HG02588 (cell line): ENCODE measurements at regions not wholly inside any gene's neighbourhood (a gene's known extent, or its start where the extent isn't known, plus 50 kb on each side); places are given as distances from the start of the nearest gene placed in this dataset.

ENCODE experiments used
- ATAC-seq: cut with Tn5 transposase; IDR thresholded peaks from one replicate; pipeline ENCODE4 v1.9.1; 2021; ENCODE audit warnings: mild to moderate bottlenecking, moderate library complexity; ENCODE audit not compliant: unreplicated experiment

- ATAC-seq, result no peak
Observed at GRCh38 chr10:131727560-131727959, 173.2 kb upstream of the PPP2R2D start.

DNA sequence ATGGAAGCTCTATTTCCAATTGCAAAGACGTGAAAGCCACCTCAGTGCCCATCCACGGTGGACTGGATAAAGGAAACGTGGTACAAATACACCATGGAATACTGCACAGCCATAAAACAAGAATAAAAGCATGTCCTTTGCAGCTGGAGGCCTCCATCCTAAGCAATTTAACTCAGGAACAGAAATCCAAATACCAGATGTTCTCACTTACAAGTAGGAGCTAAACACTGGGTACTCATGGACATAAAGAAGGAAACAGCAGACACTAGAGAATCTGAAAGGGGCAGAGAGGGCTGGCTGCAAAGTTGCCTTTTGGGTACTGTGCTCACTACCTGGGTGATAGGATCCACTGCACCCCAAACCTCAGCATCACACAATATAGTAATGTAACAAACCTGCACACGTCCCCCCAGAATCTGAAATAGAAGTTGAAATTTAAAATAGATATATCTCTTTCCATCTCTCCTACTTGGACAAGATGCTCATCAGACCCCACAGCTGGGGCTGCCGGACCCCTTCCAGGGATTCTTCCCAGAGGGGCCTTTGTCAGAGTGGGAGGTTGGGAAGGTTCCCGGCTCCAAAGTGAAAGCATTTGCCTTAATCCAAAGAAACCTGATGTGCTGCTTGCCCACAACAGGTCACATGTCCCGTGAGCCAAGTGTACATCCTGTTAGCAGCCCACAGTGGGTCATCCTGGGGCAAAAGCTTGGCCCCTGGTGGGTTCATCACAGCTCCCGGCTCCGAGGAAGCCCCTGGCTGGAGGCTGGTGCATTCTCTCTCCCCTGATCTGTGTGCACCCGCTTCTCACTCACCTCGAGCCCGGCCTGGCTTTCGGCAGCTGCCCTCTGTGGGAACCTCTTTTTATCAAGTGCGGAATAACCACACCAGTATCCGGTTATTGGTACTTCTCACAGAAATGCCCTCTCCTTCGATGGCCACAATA is 172.3 kb upstream of the PPP2R2D start:
- ATAC-seq, result no peak

GRCh38 chr10:131729361-131729760 is 171.4 kb upstream of the PPP2R2D start:
- no peak for ATAC-seq

GRCh38 chr10:131729938-131730660 is 170.7 kb upstream of the PPP2R2D start:
- ATAC-seq, result no peak

GRCh38 chr10:131730771-131731497 is 169.9 kb upstream of the PPP2R2D start:
- no peak for ATAC-seq

GRCh38 chr10:131731780-131732630 is 168.8 kb upstream of the PPP2R2D start:
- no peak for ATAC-seq

DNA sequence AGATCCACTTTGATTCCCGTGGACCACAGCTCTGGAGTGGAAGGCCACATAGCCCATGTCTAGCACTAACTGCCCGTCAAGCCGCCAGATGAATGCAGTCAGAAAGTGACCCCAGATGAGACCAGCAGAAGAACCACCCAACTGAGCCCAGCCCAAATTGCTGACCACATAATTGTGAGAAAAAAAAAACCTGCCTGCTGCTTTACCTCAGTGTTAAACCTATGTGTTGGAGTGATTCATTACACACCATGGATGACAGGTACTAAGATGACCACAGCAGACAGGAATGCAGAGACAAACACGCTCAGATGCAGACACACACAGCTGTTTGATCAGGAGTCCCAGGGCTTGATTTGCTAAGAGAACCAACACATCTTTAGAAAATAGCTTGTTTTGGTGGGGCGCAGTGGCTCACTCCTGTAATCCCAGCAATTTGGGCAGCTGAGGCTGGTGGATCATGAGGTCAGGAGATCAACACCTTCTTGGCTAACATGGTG is 168.1 kb upstream of the PPP2R2D start:
- no peak for ATAC-seq

- no peak for ATAC-seq
Observed at GRCh38 chr10:131733596-131733995, 167.2 kb upstream of the PPP2R2D start.

GRCh38 chr10:131735577-131735976 is 165.2 kb upstream of the PPP2R2D start:
- no peak for ATAC-seq

GRCh38 chr10:131736321-131736980 is 164.4 kb upstream of the PPP2R2D start:
- no peak for ATAC-seq

DNA sequence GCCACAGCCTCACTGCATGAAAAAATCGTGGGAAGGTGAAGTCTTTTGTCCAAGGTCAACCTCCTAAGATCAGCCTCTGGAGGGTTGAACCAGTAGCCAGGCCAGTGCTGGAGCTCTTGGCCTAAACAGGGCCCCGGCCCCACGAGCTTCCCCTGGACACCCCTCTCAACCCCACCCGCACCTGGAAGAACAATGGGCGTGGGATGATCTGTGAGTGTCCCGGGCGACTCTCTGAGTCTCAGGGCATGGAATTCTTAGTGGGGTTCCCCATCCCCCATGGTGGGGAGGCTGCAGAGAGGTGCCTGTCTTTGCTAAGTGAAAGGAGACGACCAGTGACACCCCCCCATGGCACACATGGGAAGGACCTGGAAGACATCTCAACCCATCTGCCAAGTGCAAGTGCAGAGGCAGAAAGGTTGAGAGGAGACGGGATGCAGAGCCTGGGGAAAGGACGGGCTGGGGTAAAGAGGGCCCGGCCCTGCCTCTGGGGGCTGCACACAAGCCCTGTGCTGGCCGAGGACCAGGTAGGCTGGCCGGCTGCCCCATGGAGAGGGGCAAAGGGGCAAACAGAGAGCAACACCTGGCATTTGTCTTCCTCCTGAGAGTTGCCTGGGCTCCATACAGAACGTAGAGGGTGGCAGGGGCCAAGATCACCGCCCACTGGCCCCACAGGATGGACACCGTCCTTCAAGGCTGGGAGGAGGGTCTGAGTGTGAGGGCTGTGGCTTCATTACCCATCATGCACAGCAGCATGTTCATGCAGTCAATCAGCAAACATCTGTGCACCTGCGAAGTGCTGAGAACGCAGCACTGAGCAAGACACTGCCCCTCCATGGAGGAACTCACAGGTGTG is 163.0 kb upstream of the PPP2R2D start:
- no peak for ATAC-seq

- no peak for ATAC-seq
Observed at GRCh38 chr10:131738396-131738735, 162.4 kb upstream of the PPP2R2D start.

- ATAC-seq, result no peak
Observed at GRCh38 chr10:131739206-131739605, 161.6 kb upstream of the PPP2R2D start.

DNA sequence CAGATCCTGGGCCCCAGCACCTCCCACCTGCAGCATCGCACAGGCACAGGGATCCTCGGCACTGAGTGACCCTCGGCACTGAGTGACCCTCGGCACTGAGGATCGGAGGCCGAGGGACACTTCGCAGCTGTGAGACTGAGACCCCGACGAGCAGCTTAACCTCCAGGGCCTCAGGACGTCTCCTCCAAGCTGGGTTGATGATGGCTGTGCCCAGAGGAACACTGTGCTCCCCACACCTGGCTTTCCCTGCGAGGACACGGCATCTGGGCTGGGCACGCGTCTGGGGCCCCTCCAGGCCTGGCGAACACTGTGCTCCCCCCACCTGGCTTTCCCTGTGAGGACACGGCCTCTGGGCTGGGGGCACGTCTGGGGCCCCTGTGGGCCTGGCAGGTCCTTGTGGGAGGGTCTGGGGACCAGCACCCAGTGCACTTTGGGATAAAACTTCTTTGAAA is 158.3 kb upstream of the PPP2R2D start:
- no peak for ATAC-seq

DNA sequence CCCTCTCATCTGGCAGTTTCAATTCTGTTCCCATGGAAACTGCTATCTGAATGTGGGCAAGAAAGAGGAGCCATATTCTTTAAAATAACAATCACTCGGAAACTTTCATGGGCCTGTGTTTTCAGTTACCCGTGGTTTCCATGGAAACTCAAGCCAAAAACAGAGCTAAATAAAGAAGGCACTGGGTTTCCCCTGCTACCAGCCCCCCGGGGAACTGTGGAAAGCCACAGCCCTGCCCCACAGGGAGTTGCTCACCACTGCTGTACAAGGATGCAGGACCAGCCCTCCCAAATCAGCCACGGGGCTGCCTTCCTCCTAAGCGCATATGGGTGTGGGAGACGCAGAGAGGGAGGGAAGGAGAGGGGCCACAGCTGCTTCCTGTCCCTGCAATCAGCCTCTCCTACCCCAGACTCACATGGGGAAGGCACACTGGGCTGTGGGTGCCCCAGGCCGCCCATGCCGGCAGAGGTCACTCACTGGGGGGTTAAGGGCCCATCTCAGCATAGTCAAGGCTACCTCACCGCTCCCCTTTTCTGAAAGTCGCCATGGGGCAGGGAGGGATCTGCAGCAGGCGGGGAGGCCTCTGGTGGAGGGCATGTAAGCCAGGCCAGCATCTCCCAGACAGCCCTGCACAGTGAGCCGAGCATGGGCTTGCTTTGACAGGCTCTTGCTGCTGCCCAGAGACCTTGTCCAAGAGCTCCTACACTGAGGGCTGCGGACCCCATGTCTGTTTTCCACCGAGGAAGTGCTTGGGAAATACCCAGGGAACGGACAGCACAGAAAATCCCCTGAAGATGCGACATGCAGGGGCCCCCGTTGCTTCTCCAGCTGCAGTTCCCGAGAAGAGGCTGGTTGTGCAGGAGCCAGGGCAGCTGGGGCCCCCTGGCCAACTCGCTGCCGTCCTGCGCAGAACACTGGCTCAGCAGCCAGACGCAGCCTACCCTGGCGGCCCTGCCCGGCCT is 157.3 kb upstream of the PPP2R2D start:
- ATAC-seq, result peak; percentile 62

GRCh38 chr10:131744346-131744745 is 156.5 kb upstream of the PPP2R2D start:
- ATAC-seq, result no peak

- ATAC-seq, result no peak
Observed at GRCh38 chr10:131745591-131745990, 155.2 kb upstream of the PPP2R2D start.

- ATAC-seq, result no peak
Observed at GRCh38 chr10:131746241-131746711, 154.5 kb upstream of the PPP2R2D start.
